ENCODE measurements at regions not wholly inside any gene's neighbourhood (a gene's known extent, or its start where the extent isn't known, plus 50 kb on each side); places are given as distances from the start of the nearest gene placed in this dataset.

- no peak for DNase-seq (ENCODE audit: low read depth in 2 of 2)
Measured at GRCh38 chr13:59445812-59446211, 717.9 kb downstream of the DIAPH3 start.

GRCh38 chr13:59446391-59446790 is 717.3 kb downstream of the DIAPH3 start:
- DNase-seq (ENCODE audit: low read depth in 2 of 2): no peak

GRCh38 chr13:59447031-59447430 is 716.7 kb downstream of the DIAPH3 start:
- no peak for DNase-seq (ENCODE audit: low read depth in 2 of 2)

- no peak for DNase-seq (ENCODE audit: low read depth in 2 of 2)
Measured at GRCh38 chr13:59447846-59448620, 715.7 kb downstream of the DIAPH3 start.

- no peak for DNase-seq (ENCODE audit: low read depth in 2 of 2)
Measured at GRCh38 chr13:59449750-59450149, 714.0 kb downstream of the DIAPH3 start.

- DNase-seq (ENCODE audit: low read depth in 2 of 2): no peak
Measured at GRCh38 chr13:59450229-59450628, 713.5 kb downstream of the DIAPH3 start.

GRCh38 chr13:59451236-59451635 is 712.5 kb downstream of the DIAPH3 start:
- no peak for DNase-seq (ENCODE audit: low read depth in 2 of 2)

GRCh38 chr13:59452189-59452890 is 711.4 kb downstream of the DIAPH3 start:
- DNase-seq (ENCODE audit: low read depth in 2 of 2): no peak

GRCh38 chr13:59458908-59459579 is 704.7 kb downstream of the DIAPH3 start:
- no peak for DNase-seq (ENCODE audit: low read depth in 2 of 2)

- no peak for DNase-seq (ENCODE audit: low read depth in 2 of 2)
Measured at GRCh38 chr13:59459972-59460371, 703.8 kb downstream of the DIAPH3 start.

- DNase-seq (ENCODE audit: low read depth in 2 of 2): no peak
Measured at GRCh38 chr13:59461411-59461810, 702.3 kb downstream of the DIAPH3 start.

- DNase-seq (ENCODE audit: low read depth in 2 of 2): no peak
Measured at GRCh38 chr13:59463023-59463422, 700.7 kb downstream of the DIAPH3 start.

- no peak for DNase-seq (ENCODE audit: low read depth in 2 of 2)
Measured at GRCh38 chr13:59464926-59465325, 698.8 kb downstream of the DIAPH3 start.

GRCh38 chr13:59468396-59468795 is 695.3 kb downstream of the DIAPH3 start:
- DNase-seq (ENCODE audit: low read depth in 2 of 2): no peak

- no peak for DNase-seq (ENCODE audit: low read depth in 2 of 2)
Measured at GRCh38 chr13:59471106-59471505, 692.6 kb downstream of the DIAPH3 start.

GRCh38 chr13:59472134-59472533 is 691.6 kb downstream of the DIAPH3 start:
- no peak for DNase-seq (ENCODE audit: low read depth in 2 of 2)

GRCh38 chr13:59474696-59475095 is 689.0 kb downstream of the DIAPH3 start:
- no peak for DNase-seq (ENCODE audit: low read depth in 2 of 2)

- DNase-seq (ENCODE audit: low read depth in 2 of 2): no peak
Measured at GRCh38 chr13:59475911-59476310, 687.8 kb downstream of the DIAPH3 start.

GRCh38 chr13:59476366-59476765 is 687.4 kb downstream of the DIAPH3 start:
- no peak for DNase-seq (ENCODE audit: low read depth in 2 of 2)

GRCh38 chr13:59477011-59477410 is 686.7 kb downstream of the DIAPH3 start:
- no peak for DNase-seq (ENCODE audit: low read depth in 2 of 2)

- DNase-seq (ENCODE audit: low read depth in 2 of 2): no peak
Measured at GRCh38 chr13:59478908-59479307, 684.8 kb downstream of the DIAPH3 start.

- DNase-seq (ENCODE audit: low read depth in 2 of 2): no peak
Measured at GRCh38 chr13:59479629-59480028, 684.1 kb downstream of the DIAPH3 start.

Measured in stimulated activated CD8-positive, alpha-beta memory T cell treated with anti-CD3 and anti-CD28 coated beads, Interleukin-7, amount 100 ng/mL, for 4 hours (primary cell).